CD4-positive, alpha-beta T cell treated with Interleukin-15 for 1 hour (primary cell): ENCODE measurements at regions not wholly inside any gene's neighbourhood (a gene's known extent, or its start where the extent isn't known, plus 50 kb on each side); places are given as distances from the start of the nearest gene placed in this dataset.

Experiments
- DNase-seq: peaks from one replicate; pipeline ENCODE4 v3.0.0-alpha.2; 2020

GRCh38 chr20:51092338-51092737, 69.4 kb upstream of the KCNG1 start:
- no peak for DNase-seq

GRCh38 chr20:51091406-51092195, 68.7 kb upstream of the KCNG1 start:
- DNase-seq: no peak

- no peak for DNase-seq
Observed at GRCh38 chr20:51089840-51090239, 66.9 kb upstream of the KCNG1 start.

- no peak for DNase-seq
Observed at GRCh38 chr20:51089272-51089781, 66.4 kb upstream of the KCNG1 start.

GRCh38 chr20:51087266-51087665, 64.4 kb upstream of the KCNG1 start:
- DNase-seq: no peak

GRCh38 chr20:51085769-51086168, 62.9 kb upstream of the KCNG1 start:
- DNase-seq: no peak

- no peak for DNase-seq
Observed at GRCh38 chr20:51084593-51085377, 61.9 kb upstream of the KCNG1 start.

GRCh38 chr20:51083447-51083846, 60.5 kb upstream of the KCNG1 start:
- DNase-seq: no peak

GRCh38 chr20:51082988-51083387, 60.1 kb upstream of the KCNG1 start:
- no peak for DNase-seq

- DNase-seq: no peak
Observed at GRCh38 chr20:51080516-51080915, 57.6 kb upstream of the KCNG1 start.

- DNase-seq: no peak
Observed at GRCh38 chr20:51079488-51079887, 56.6 kb upstream of the KCNG1 start.

GRCh38 chr20:51077686-51078060, 54.8 kb upstream of the KCNG1 start:
- no peak for DNase-seq

GRCh38 chr20:51076786-51077685, 54.1 kb upstream of the KCNG1 start:
- no peak for DNase-seq

- DNase-seq: no peak
Observed at GRCh38 chr20:51074062-51074461, 51.2 kb upstream of the KCNG1 start.
